Kidney (tissue), 13 donors: ENCODE measurements at regions not wholly inside any gene's neighbourhood (a gene's known extent, or its start where the extent isn't known, plus 50 kb on each side); places are given as distances from the start of the nearest gene placed in this dataset.

Source experiments
- DNase-seq, 5 donors: peaks; one replicate each; pipeline ENCODE4 v3.0.0-alpha.2; 2013 to 2020
- FAIRE-seq: peaks from 2 replicates; lab custom pipeline; 2012; peaks lifted over from hg19 to GRCh38; lab: Jason Lieb, UNC
- H3K27ac ChIP-seq, 2 donors: one replicate each; pipeline ENCODE4 v1.7.0; 2013; ENCODE audit warnings: low read depth in 2 of 2, low read length in 2 of 2, inconsistent platforms in 1 of 2
- H3K27me3 ChIP-seq: one replicate; pipeline ENCODE4 v1.7.1; 2013; ENCODE audit warnings: low read length, inconsistent platforms; ENCODE audit not compliant: control insufficient read depth, insufficient read depth
- H3K36me3 ChIP-seq, 3 donors: one replicate each; pipeline versions ENCODE4 v1.7.0 to v1.7.1; 2013; ENCODE audit warnings: low read length in 3 of 3, control low read depth in 1 of 3, inconsistent platforms in 1 of 3; ENCODE audit not compliant: insufficient read depth in 3 of 3, control insufficient read depth in 2 of 3
- H3K4me1 ChIP-seq, 3 donors: one replicate each; pipeline versions ENCODE4 v1.7.0 to v1.7.1; 2013; ENCODE audit warnings: low read length in 3 of 3, inconsistent platforms in 1 of 3, low read depth in 1 of 3; ENCODE audit not compliant: control insufficient read depth in 2 of 3, insufficient read depth in 2 of 3
- H3K4me3 ChIP-seq, 3 donors: one replicate each; pipeline versions ENCODE4 v1.7.0 to v1.8.1; 2013; ENCODE audit warnings: low read length in 3 of 3, control low read depth in 1 of 3, inconsistent platforms in 1 of 3
- H3K9ac ChIP-seq, 3 donors: one replicate each; pipeline versions ENCODE4 v1.7.0 to v1.7.1; 2013; ENCODE audit warnings: low read length in 3 of 3, control low read depth in 1 of 3, inconsistent platforms in 1 of 3
- H3K9me3 ChIP-seq, 3 donors: one replicate each; pipeline versions ENCODE4 v1.7.0 to v1.7.1; 2013; ENCODE audit warnings: low read length in 3 of 3, control low read depth in 1 of 3, inconsistent platforms in 1 of 3; ENCODE audit not compliant: control insufficient read depth in 2 of 3, insufficient read depth in 1 of 3
- CTCF ChIP-seq: IDR thresholded peaks from 3 replicates; pipeline ENCODE4 v1.5.1; 2012; ENCODE audit warnings: mild to moderate bottlenecking, moderate library complexity, borderline replicate concordance; ENCODE audit not compliant: insufficient read depth; ENCODE audit errors: extremely low read depth
- intact Hi-C: fragments of 100-400 bp; cut with DNase I; formaldehyde crosslinking; loops from one replicate; pipeline ENCODE4 v1.11.1; 2022
- donor health status: control.
- donor health status: control.
- donor health status: control.
- donor health status: control.
- donor health status: control.
- donor health status: DM: yes; HTN: yes; CAD: no.
- donor health status: Normal renal cell carcinoma (clear cell type).

- H3K9me3 ChIP-seq = no peaks in the 10 kb centered on the region
- no peak overlapping the region for H3K4me3 ChIP-seq
- no peaks in the 10 kb centered on the region for H3K27me3 ChIP-seq
- TF ChIP-seq CTCF = no peak
- FAIRE-seq = no peak
- no peak for DNase-seq
- intact Hi-C loops = no loop called here
- no peak overlapping the region for H3K9ac ChIP-seq
- H3K36me3 ChIP-seq = no peaks in the 10 kb centered on the region
- no peak overlapping the region for H3K27ac ChIP-seq
- H3K4me1 ChIP-seq = peaks cover 4 to 27% (median 8%) of the 10 kb centered on the region in 3 donors
Measured at GRCh38 chr12:69067713-69068112, 134.7 kb upstream of the CPM start.

- peaks cover 4 to 27% (median 8%) of the 10 kb centered on the region in 3 donors for H3K4me1 ChIP-seq
- H3K4me3 ChIP-seq = no peak overlapping the region
- H3K27ac ChIP-seq = peak overlapping the region; percentile 71
- FAIRE-seq = peak; percentile 90
- peak in 1 of 5 donors; percentile 11 for DNase-seq
- H3K27me3 ChIP-seq = no peaks in the 10 kb centered on the region
- no peaks in the 10 kb centered on the region for H3K36me3 ChIP-seq
- TF ChIP-seq CTCF = no peak
- H3K9me3 ChIP-seq = no peaks in the 10 kb centered on the region
- intact Hi-C loops = no loop called here
- no peak overlapping the region for H3K9ac ChIP-seq
Measured at GRCh38 chr12:69068448-69068847, 135.5 kb upstream of the CPM start.

GRCh38 chr12:69069479-69069878 lies 136.5 kb upstream of the CPM start:
- FAIRE-seq (no peak), DNase-seq (no peak)
- Histone ChIP-seq H3K4me3 (no peak overlapping the region), H3K9ac (no peak overlapping the region), H3K27me3 (no peaks in the 10 kb centered on the region), H3K4me1 (peaks cover 4 to 27% (median 8%) of the 10 kb centered on the region in 3 donors), H3K36me3 (no peaks in the 10 kb centered on the region), H3K9me3 (no peaks in the 10 kb centered on the region), H3K27ac (peak overlapping the region in 1 of 2 donors; percentile 35)
- intact Hi-C loops = no loop called here
- TF ChIP-seq CTCF = no peak
